ENCODE measurements at regions not wholly inside any gene's neighbourhood (a gene's known extent, or its start where the extent isn't known, plus 50 kb on each side); places are given as distances from the start of the nearest gene placed in this dataset.

GRCh38 chr15:38036790-38037338 is 102.4 kb downstream of the TMCO5A start:
- no peak for TF ChIP-seq GATA3 (IDR thresholded peaks at IDR 0.05; ENCODE audit: low read depth, low read length)
- TF ChIP-seq GATA2 (IDR thresholded peaks at IDR 0.05; ENCODE audit: low read depth, low read length), result no peak
